ENCODE measurements at regions not wholly inside any gene's neighbourhood (a gene's known extent, or its start where the extent isn't known, plus 50 kb on each side); places are given as distances from the start of the nearest gene placed in this dataset.

DNA sequence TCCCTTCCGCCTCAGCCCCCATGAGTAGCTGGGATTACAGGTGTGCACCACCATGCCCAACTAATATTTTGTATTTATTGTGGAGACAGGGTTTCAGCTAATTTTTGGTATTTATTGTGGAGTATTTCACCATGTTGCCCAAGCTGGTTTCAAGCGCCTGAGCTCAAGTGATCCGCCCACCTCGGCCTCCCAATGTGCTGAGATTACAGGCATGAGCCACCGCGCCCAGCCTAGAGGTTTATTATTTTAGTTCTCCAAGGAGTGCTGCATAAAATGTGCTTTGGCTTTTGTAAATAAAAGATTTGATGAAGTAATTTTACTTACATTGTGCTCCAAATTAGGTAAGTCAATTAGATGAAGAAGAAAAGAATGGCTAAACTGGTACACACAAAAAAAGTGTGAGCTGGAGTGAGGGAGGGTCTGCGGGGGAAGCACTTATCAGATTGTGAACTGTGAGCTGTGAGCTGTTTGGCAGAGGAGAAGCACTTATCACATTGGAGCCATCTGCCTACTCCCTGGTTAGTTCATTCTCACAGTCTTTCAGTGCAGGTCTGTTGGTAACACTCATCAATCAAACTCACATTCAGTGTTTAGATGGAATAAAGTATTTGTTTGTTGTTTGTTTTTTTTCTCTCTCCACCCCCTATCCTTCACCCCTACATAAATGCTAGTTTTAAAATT is 398.0 kb downstream of the EPHA7 start:
- Histone ChIP-seq H3K14ac (ENCODE audit: insufficient read depth, low read length) (no peak overlapping the region), H4K8ac (replicated peaks; ENCODE audit: insufficient read length, low read depth, low read length) (no peak overlapping the region), H3K9ac (ENCODE audit: extremely low read depth, insufficient read length, low read length) (peak overlapping the region; percentile 44), H3K4me1 (ENCODE audit: insufficient read depth, low read length) (no peaks in the 10 kb centered on the region), H2BK120ac (ENCODE audit: low read depth, low read length, poor library complexity, severe bottlenecking) (no peak overlapping the region), H3K56ac (ENCODE audit: insufficient read length, low read depth, low read length) (no peak overlapping the region), H3T11ph (ENCODE audit: low read length) (no peak overlapping the region), H3K9me3 (ENCODE audit: control insufficient read depth, low read depth, low read length) (no peaks in the 10 kb centered on the region), H3K23me2 (ENCODE audit: insufficient read length, low read depth, low read length, poor library complexity, severe bottlenecking) (no peaks in the 10 kb centered on the region), H3K27me3 (ENCODE audit: insufficient read depth, low read length) (no peaks in the 10 kb centered on the region), H4K5ac (ENCODE audit: insufficient read length, low read depth, low read length) (no peak overlapping the region), H3K4me2 (ENCODE audit: insufficient read depth, insufficient read length, low read length) (no peak overlapping the region), H2BK20ac (ENCODE audit: low read depth, low read length, poor library complexity, severe bottlenecking) (peak overlapping the region; percentile 28), H2BK12ac (ENCODE audit: insufficient read length, low read depth, low read length) (no peak overlapping the region), H3K27ac (ENCODE audit: insufficient read length, low read depth, low read length) (no peak overlapping the region), H4K20me1 (ENCODE audit: control insufficient read depth, insufficient read depth, insufficient read length) (no peaks in the 10 kb centered on the region), H3K23ac (ENCODE audit: insufficient read length, low read depth, low read length) (no peak overlapping the region), H4K91ac (ENCODE audit: insufficient read length, low read depth, low read length) (no peak overlapping the region), H3K18ac (ENCODE audit: insufficient read length, low read depth, low read length) (no peak overlapping the region), H2AFZ (ENCODE audit: low read length) (peak overlapping the region; percentile 26), H2BK5ac (ENCODE audit: insufficient read length, low read length) (no peak overlapping the region), H3K79me2 (ENCODE audit: insufficient read depth, low read length) (no peaks in the 10 kb centered on the region), H3K4ac (ENCODE audit: low read depth, low read length) (no peak overlapping the region), H3K79me1 (ENCODE audit: insufficient read depth, low read depth, low read length, poor library complexity, severe bottlenecking) (no peaks in the 10 kb centered on the region), H2BK15ac (ENCODE audit: low read depth, low read length) (no peak overlapping the region), H2AK5ac (ENCODE audit: insufficient read length, low read length) (no peak overlapping the region)
- H3K27ac Mint-ChIP-seq = 0 out of 7 replicates have a peak overlapping the region, but pooled peaks of 1 of the 3 experiments have one; percentile 16
- TF ChIP-seq, protein P1, sequence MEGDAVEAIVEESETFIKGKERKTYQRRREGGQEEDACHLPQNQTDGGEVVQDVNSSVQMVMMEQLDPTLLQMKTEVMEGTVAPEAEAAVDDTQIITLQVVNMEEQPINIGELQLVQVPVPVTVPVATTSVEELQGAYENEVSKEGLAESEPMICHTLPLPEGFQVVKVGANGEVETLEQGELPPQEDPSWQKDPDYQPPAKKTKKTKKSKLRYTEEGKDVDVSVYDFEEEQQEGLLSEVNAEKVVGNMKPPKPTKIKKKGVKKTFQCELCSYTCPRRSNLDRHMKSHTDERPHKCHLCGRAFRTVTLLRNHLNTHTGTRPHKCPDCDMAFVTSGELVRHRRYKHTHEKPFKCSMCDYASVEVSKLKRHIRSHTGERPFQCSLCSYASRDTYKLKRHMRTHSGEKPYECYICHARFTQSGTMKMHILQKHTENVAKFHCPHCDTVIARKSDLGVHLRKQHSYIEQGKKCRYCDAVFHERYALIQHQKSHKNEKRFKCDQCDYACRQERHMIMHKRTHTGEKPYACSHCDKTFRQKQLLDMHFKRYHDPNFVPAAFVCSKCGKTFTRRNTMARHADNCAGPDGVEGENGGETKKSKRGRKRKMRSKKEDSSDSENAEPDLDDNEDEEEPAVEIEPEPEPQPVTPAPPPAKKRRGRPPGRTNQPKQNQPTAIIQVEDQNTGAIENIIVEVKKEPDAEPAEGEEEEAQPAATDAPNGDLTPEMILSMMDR (conservative IDR thresholded peaks at IDR 0.05) = no peak
- no peak for DNase-seq
- peaks cover 0 to 2% (median 2%) of the 10 kb centered on the region in 3 experiments; a peak in 3 of 7 replicates for H3K36me3 Mint-ChIP-seq (ENCODE audit: insufficient read depth in 1 of 3, low read depth in 3 of 3)
- peaks cover 0 to 8% of the 10 kb centered on the region in 2 experiments; a peak in 3 of 5 replicates for H3K9me3 Mint-ChIP-seq
- WGBS (ENCODE audit: extremely low coverage, insufficient read length, low lambda C conversion rate) = no CpG with 5 or more reads among the region's 7 CpGs
- no peak overlapping the region for H3K4me3 Mint-ChIP-seq
- no peaks in the 10 kb centered on the region; the same call in 1 of the 2 replicates for H3K27me3 Mint-ChIP-seq (ENCODE audit: low read depth)
- H3K4me1 Mint-ChIP-seq = peaks cover 11 to 12% of the 10 kb centered on the region in 2 experiments

Measured in H9 (cell line).